ENCODE measurements at regions not wholly inside any gene's neighbourhood (a gene's known extent, or its start where the extent isn't known, plus 50 kb on each side); places are given as distances from the start of the nearest gene placed in this dataset.

GRCh38 chr2:183998797-183999190 lies 599.5 kb upstream of the ZNF804A start:
- TF ChIP-seq CTCF (IDR thresholded peaks at IDR 0.05) (no peak), POLR2A (IDR thresholded peaks at IDR 0.05) (no peak)

Data from thyroid gland (tissue), 4 donors.